LNCAP (cell line): ENCODE measurements at regions not wholly inside any gene's neighbourhood (a gene's known extent, or its start where the extent isn't known, plus 50 kb on each side); places are given as distances from the start of the nearest gene placed in this dataset.

Experiments
- CTCF ChIP-seq: fragments of 450-650 bp; IDR thresholded peaks from 2 replicates; pipeline ENCODE4 v1.5.1; 2017; ENCODE audit warnings: mild to moderate bottlenecking

GRCh38 chr3:104781112-104781511 is 585.6 kb upstream of the ALCAM start:
- TF ChIP-seq CTCF: no peak

GRCh38 chr3:104785947-104786346 is 580.8 kb upstream of the ALCAM start:
- TF ChIP-seq CTCF: no peak

GRCh38 chr3:104787306-104787705 is 579.4 kb upstream of the ALCAM start:
- TF ChIP-seq CTCF: no peak

- no peak for TF ChIP-seq CTCF
Measured at GRCh38 chr3:104788807-104789206, 577.9 kb upstream of the ALCAM start.

- TF ChIP-seq CTCF: no peak
Measured at GRCh38 chr3:104791331-104791730, 575.4 kb upstream of the ALCAM start.

GRCh38 chr3:104796556-104796955 is 570.2 kb upstream of the ALCAM start:
- no peak for TF ChIP-seq CTCF

- no peak for TF ChIP-seq CTCF
Measured at GRCh38 chr3:104805042-104805441, 561.7 kb upstream of the ALCAM start.

- no peak for TF ChIP-seq CTCF
Measured at GRCh38 chr3:104805508-104805907, 561.2 kb upstream of the ALCAM start.
